ENCODE measurements at regions not wholly inside any gene's neighbourhood (a gene's known extent, or its start where the extent isn't known, plus 50 kb on each side); places are given as distances from the start of the nearest gene placed in this dataset.
"Not testable (repeated sequence)": the region's sequence is repeated elsewhere in the genome, so short reads cannot be mapped to it uniquely, and the experiment has no call there.

- TF ChIP-seq CTCF (IDR thresholded peaks at IDR 0.05; ENCODE audit: insufficient read depth, low read length, poor library complexity, severe bottlenecking), result no peak
- DNase-seq (ENCODE audit: extremely low read depth, insufficient read length), result no peak
Observed at GRCh38 chr6:21335591-21335990, 258.0 kb upstream of the SOX4 start.

DNA sequence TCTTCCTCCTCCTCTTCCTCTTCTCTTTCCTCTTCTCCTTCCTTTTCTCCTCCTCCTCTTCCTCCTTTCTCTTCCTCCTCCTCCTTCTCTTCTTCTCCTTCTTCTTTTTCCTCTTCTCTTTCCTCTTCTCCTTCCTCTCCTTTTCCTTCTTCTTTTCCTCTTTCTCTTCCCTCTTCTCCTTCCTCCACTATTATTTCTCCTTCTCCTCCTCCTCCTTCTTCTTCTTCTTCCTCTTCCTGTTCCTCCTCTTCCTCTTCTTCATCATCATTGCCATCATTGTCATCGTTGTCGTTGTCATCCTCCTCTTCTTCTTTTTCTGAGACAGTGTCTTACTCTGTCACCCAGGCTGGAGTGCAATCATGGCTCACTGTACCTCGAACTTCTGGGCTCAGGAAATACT lies 256.3 kb upstream of the SOX4 start:
- no peaks in the 10 kb centered on the region for H3K36me3 ChIP-seq (ENCODE audit: control insufficient read depth, insufficient read depth, low read length)
- no peaks in the 10 kb centered on the region for H3K27me3 ChIP-seq (replicated peaks; ENCODE audit: control insufficient read depth, insufficient read depth, low read length)
- TF ChIP-seq CTCF (IDR thresholded peaks at IDR 0.05; ENCODE audit: insufficient read depth, low read length, poor library complexity, severe bottlenecking), result no peak
- DNase-seq (ENCODE audit: extremely low read depth, insufficient read length), result no peak
- no peak overlapping the region for H3K4me3 ChIP-seq (replicated peaks; ENCODE audit: low read depth, low read length)

More at GRCh38 chr6:21335591-21335990, 258.0 kb upstream of the SOX4 start:
- Histone ChIP-seq H3K27me3 (replicated peaks; ENCODE audit: control insufficient read depth, insufficient read depth, low read length) (no peaks in the 10 kb centered on the region), H3K36me3 (ENCODE audit: control insufficient read depth, insufficient read depth, low read length) (no peaks in the 10 kb centered on the region), H3K4me3 (replicated peaks; ENCODE audit: low read depth, low read length) (no peak overlapping the region)

GRCh38 chr6:21340573-21340972 lies 253.0 kb upstream of the SOX4 start:
- no peak for TF ChIP-seq CTCF (IDR thresholded peaks at IDR 0.05; ENCODE audit: insufficient read depth, low read length, poor library complexity, severe bottlenecking)
- H3K4me3 ChIP-seq (replicated peaks; ENCODE audit: low read depth, low read length), result no peak overlapping the region
- H3K36me3 ChIP-seq (ENCODE audit: control insufficient read depth, insufficient read depth, low read length), result no peaks in the 10 kb centered on the region
- H3K27me3 ChIP-seq (replicated peaks; ENCODE audit: control insufficient read depth, insufficient read depth, low read length), result no peaks in the 10 kb centered on the region
- DNase-seq (ENCODE audit: extremely low read depth, insufficient read length), result no peak

- Histone ChIP-seq H3K36me3 (ENCODE audit: control insufficient read depth, insufficient read depth, low read length) (no peaks in the 10 kb centered on the region), H3K27me3 (replicated peaks; ENCODE audit: control insufficient read depth, insufficient read depth, low read length) (no peaks in the 10 kb centered on the region), H3K4me3 (replicated peaks; ENCODE audit: low read depth, low read length) (no peak overlapping the region)
- TF ChIP-seq CTCF (IDR thresholded peaks at IDR 0.05; ENCODE audit: insufficient read depth, low read length, poor library complexity, severe bottlenecking), result no peak
- no peak for DNase-seq (ENCODE audit: extremely low read depth, insufficient read length)
Observed at GRCh38 chr6:21341910-21342309, 251.6 kb upstream of the SOX4 start.

DNA sequence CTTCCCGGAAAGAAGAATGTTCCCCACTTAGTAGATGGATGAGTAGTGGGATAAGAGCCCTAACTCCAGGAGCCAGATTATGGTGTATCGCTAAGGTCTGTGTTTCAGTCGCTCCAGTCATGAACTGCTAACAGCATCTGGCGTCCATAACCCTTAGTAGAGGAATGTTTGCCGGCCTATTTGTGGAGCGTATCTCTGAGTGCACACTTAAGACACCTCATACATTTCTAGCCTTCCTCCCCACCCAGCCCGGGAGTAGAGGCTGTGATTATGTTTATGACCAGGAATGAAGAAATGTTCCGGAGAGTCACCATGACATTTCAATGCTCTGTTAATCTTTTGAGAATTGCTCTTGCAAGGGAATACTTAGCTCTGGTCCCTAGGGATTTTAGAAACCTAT lies 251.1 kb upstream of the SOX4 start:
- H3K4me3 ChIP-seq (replicated peaks; ENCODE audit: low read depth, low read length), result no peak overlapping the region
- H3K27me3 ChIP-seq (replicated peaks; ENCODE audit: control insufficient read depth, insufficient read depth, low read length), result no peaks in the 10 kb centered on the region
- H3K36me3 ChIP-seq (ENCODE audit: control insufficient read depth, insufficient read depth, low read length), result no peaks in the 10 kb centered on the region
- no peak for TF ChIP-seq CTCF (IDR thresholded peaks at IDR 0.05; ENCODE audit: insufficient read depth, low read length, poor library complexity, severe bottlenecking)
- DNase-seq (ENCODE audit: extremely low read depth, insufficient read length), result no peak

DNA sequence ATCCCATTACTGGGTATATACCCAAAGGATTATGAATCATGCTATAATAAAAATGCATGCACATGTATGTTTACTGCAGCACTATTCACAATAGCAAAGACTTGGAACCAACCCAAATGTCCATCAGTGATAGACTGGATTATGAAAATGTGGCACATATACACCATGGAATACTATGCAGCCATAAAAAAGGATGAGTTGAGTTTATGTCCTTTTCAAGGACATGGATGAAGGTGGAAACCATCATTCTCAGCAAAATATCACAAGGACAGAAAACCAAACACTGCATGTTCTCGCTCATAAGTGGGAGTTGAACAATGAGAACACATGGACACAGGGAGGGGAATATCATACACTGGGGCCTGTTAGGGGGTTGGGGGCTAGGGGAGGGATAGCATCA lies 247.8 kb upstream of the SOX4 start:
- H3K4me3 ChIP-seq (replicated peaks; ENCODE audit: low read depth, low read length); DNase-seq (ENCODE audit: extremely low read depth, insufficient read length); H3K36me3 ChIP-seq (ENCODE audit: control insufficient read depth, insufficient read depth, low read length); H3K27me3 ChIP-seq (replicated peaks; ENCODE audit: control insufficient read depth, insufficient read depth, low read length): not testable (repeated sequence)
